ENCODE measurements at regions not wholly inside any gene's neighbourhood (a gene's known extent, or its start where the extent isn't known, plus 50 kb on each side); places are given as distances from the start of the nearest gene placed in this dataset.

DNA sequence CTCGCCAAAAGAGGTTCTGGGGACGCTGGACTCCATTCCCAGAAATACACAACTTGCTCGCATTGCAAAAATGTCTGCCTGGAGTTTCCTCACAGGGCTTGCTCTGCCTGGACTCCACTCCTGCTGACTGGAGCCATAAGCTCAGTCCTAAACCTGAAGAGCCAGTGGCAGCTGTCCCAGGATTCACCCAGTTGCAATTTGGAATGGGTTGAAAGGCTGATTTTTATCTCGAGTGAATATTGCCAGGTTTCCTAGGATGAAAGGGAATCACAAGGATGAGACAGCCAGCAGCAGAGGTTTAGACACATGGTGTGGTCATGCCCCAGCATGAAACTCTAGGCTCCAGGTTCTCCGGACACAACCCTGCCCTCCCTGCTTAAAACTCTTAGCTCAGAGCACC, 223.3 kb downstream of the BMP7 start:
- TF ChIP-seq, protein P1, sequence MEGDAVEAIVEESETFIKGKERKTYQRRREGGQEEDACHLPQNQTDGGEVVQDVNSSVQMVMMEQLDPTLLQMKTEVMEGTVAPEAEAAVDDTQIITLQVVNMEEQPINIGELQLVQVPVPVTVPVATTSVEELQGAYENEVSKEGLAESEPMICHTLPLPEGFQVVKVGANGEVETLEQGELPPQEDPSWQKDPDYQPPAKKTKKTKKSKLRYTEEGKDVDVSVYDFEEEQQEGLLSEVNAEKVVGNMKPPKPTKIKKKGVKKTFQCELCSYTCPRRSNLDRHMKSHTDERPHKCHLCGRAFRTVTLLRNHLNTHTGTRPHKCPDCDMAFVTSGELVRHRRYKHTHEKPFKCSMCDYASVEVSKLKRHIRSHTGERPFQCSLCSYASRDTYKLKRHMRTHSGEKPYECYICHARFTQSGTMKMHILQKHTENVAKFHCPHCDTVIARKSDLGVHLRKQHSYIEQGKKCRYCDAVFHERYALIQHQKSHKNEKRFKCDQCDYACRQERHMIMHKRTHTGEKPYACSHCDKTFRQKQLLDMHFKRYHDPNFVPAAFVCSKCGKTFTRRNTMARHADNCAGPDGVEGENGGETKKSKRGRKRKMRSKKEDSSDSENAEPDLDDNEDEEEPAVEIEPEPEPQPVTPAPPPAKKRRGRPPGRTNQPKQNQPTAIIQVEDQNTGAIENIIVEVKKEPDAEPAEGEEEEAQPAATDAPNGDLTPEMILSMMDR (IDR thresholded peaks at IDR 0.05): no peak
- TF ChIP-seq POLR2A (IDR thresholded peaks at IDR 0.05) (no peak), POLR2AphosphoS5 (IDR thresholded peaks at IDR 0.05) (no peak)
